Type B pancreatic cell (in vitro differentiated cells): ENCODE measurements at regions not wholly inside any gene's neighbourhood (a gene's known extent, or its start where the extent isn't known, plus 50 kb on each side); places are given as distances from the start of the nearest gene placed in this dataset.

ENCODE experiments used
- DNase-seq: peaks from one replicate; pipeline ENCODE4 v3.0.0; 2021; ENCODE audit warnings: mixed read lengths; ENCODE audit not compliant: unreplicated experiment; ENCODE audit errors: extremely low spot score
- H3K27ac Mint-ChIP-seq: 2 replicates; pipeline ENCODE4 v1.8.0; 2021; ENCODE audit warnings: mild to moderate bottlenecking, mixed read lengths
- H3K27me3 Mint-ChIP-seq: 2 replicates; pipeline ENCODE4 v1.8.0; 2021; ENCODE audit warnings: mixed read lengths
- H3K36me3 Mint-ChIP-seq: 2 replicates; pipeline ENCODE4 v1.8.0; 2021; ENCODE audit warnings: mixed read lengths
- H3K4me1 Mint-ChIP-seq: one replicate; pipeline ENCODE4 v1.8.0; 2021; ENCODE audit warnings: mixed read lengths; ENCODE audit not compliant: unreplicated experiment
- H3K4me3 Mint-ChIP-seq: 2 replicates; pipeline ENCODE4 v1.8.0; 2021; ENCODE audit warnings: mild to moderate bottlenecking, mixed read lengths
- H3K9me3 Mint-ChIP-seq: 2 replicates; pipeline ENCODE4 v1.8.0; 2021; ENCODE audit warnings: mixed read lengths
- CTCF ChIP-seq: fragments of 200-600 bp; sonication (generic); conservative IDR thresholded peaks from 2 replicates; pipeline ENCODE4 v1.5.0; 2021; ENCODE audit warnings: antibody characterized with exemption, mild to moderate bottlenecking

GRCh38 chr11:45431046-45432018 is 145.2 kb upstream of the SYT13 start:
- no peaks in the 10 kb centered on the region for H3K36me3 Mint-ChIP-seq
- no peak for DNase-seq
- no peak for TF ChIP-seq CTCF
- no peaks in the 10 kb centered on the region for H3K9me3 Mint-ChIP-seq
- no peak overlapping the region for H3K27ac Mint-ChIP-seq
- no peak overlapping the region for H3K4me3 Mint-ChIP-seq
- H3K27me3 Mint-ChIP-seq: peaks cover 14% of the 10 kb centered on the region
- peaks cover 31% of the 10 kb centered on the region for H3K4me1 Mint-ChIP-seq

GRCh38 chr11:45430361-45430760 is 144.2 kb upstream of the SYT13 start:
- H3K27ac Mint-ChIP-seq: no peak overlapping the region
- DNase-seq: no peak
- H3K4me3 Mint-ChIP-seq: no peak overlapping the region
- H3K4me1 Mint-ChIP-seq: peaks cover 31% of the 10 kb centered on the region
- no peaks in the 10 kb centered on the region for H3K36me3 Mint-ChIP-seq
- no peaks in the 10 kb centered on the region for H3K9me3 Mint-ChIP-seq
- peaks cover 14% of the 10 kb centered on the region for H3K27me3 Mint-ChIP-seq
- TF ChIP-seq CTCF: no peak

GRCh38 chr11:45429719-45430118 is 143.6 kb upstream of the SYT13 start:
- Mint-ChIP-seq H3K4me1 (peaks cover 29% of the 10 kb centered on the region), H3K9me3 (no peaks in the 10 kb centered on the region), H3K36me3 (no peaks in the 10 kb centered on the region), H3K27me3 (peaks cover 14% of the 10 kb centered on the region), H3K27ac (no peak overlapping the region), H3K4me3 (no peak overlapping the region)
- TF ChIP-seq CTCF: no peak
- no peak for DNase-seq

- no peak overlapping the region for H3K27ac Mint-ChIP-seq
- H3K27me3 Mint-ChIP-seq: peaks cover 19% of the 10 kb centered on the region
- H3K9me3 Mint-ChIP-seq: no peaks in the 10 kb centered on the region
- peaks cover 33% of the 10 kb centered on the region for H3K4me1 Mint-ChIP-seq
- H3K36me3 Mint-ChIP-seq: no peaks in the 10 kb centered on the region
- no peak overlapping the region for H3K4me3 Mint-ChIP-seq
- no peak for DNase-seq
- TF ChIP-seq CTCF: no peak
Observed at GRCh38 chr11:45428541-45429230, 142.5 kb upstream of the SYT13 start.

- peaks cover 33% of the 10 kb centered on the region for H3K4me1 Mint-ChIP-seq
- H3K36me3 Mint-ChIP-seq: no peaks in the 10 kb centered on the region
- peaks cover 19% of the 10 kb centered on the region for H3K27me3 Mint-ChIP-seq
- H3K9me3 Mint-ChIP-seq: no peaks in the 10 kb centered on the region
- H3K27ac Mint-ChIP-seq: no peak overlapping the region
- no peak for DNase-seq
- H3K4me3 Mint-ChIP-seq: no peak overlapping the region
- TF ChIP-seq CTCF: no peak
Observed at GRCh38 chr11:45428116-45428515, 142.0 kb upstream of the SYT13 start.
